Right hindlimb (tissue), 1 donor: ENCODE measurements at regions not wholly inside any gene's neighbourhood (a gene's known extent, or its start where the extent isn't known, plus 50 kb on each side); places are given as distances from the start of the nearest gene placed in this dataset.
A peak's percentile ranks its signal among the peaks of the same experiment; 100 is the strongest.

Experiments
- DNase-seq: peaks from one replicate; pipeline ENCODE4 v3.0.0-alpha.2; 2018

DNA sequence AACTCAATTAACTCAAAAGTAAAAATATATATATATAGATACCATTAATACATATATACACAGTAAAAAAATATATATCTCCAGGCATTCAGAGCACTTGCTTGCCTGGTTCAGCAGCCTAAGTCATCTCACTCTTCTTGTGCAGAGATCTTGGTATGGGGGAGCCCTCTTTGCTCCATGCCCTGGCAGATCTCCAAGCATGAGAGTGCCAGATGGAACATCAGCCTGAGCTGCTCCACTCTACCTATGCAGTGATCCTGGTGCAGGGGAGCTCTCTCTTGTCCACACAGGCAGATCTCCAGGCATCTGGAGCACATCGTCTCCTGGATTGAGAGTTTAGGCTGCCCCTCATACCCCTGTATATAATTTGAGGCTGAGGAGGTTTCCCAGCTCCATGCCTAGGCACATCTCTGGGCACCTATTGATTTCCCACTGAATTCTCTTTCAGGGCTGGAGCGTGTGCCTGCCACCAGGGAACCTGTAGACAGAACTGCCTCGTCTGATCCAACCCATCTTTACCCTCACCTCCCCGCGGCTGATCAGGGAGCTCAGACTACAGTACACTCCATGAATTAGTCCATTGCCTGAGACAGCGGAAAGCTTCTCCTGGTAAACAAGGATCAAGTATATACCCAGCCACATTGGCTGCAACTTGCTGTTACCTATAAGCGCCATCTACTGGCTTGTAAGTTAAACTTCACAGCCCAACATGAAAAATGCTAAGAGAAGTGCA lies 342.4 kb upstream of the GRIA1 start:
- DNase-seq, result no peak

DNA sequence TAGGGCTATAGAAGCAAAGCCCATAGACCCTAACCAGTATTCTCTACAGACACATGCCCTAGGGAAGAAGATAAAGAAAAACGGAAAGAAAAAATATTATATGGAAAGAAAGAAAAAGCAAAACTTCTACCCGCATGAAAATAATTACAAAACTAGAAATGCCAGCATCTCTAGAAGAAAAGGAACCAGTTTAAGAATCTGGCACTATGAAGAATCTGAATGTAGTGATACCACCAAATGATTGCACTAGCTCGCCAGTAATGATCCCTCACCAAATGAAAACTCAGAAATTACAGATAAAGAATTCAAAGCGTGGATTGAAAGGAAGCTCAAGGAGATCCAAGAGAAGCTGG lies 341.9 kb upstream of the GRIA1 start:
- DNase-seq, result no peak

DNA sequence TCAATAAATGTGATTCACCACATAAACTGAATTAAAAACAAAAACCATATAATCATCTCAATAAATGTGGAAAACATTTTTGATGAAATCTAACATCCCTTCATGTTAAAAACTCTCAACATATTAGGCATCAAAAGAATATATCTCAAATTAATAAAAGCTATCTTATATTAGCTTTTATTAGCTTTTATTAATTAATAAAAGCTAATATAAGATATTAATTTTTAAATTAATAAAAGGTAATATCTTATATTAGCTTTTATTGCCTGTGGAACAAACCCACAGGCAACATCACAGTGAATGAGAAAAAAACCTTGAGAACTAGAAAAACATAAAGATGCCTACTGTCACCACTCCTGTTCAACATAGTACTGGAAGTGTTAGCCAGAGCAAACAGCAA lies 338.9 kb upstream of the GRIA1 start:
- no peak for DNase-seq

DNA sequence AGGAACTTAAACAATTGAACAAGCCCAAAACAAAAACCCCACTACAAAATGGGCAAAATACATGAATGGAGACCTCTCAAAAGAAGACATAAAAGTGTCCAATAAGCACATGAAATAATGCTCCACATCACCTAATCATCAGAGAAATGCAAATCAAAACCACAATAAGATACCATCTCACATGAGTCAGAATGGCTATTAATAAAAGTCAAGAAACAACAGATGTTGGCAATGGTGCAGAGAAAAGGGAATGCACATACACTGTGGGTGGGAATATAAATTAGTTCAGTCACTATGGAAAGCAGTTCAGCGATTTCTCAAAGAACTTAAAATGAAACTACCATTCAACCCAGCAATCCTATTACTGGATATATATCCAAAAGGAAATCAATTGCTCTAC lies 337.4 kb upstream of the GRIA1 start:
- no peak for DNase-seq

DNA sequence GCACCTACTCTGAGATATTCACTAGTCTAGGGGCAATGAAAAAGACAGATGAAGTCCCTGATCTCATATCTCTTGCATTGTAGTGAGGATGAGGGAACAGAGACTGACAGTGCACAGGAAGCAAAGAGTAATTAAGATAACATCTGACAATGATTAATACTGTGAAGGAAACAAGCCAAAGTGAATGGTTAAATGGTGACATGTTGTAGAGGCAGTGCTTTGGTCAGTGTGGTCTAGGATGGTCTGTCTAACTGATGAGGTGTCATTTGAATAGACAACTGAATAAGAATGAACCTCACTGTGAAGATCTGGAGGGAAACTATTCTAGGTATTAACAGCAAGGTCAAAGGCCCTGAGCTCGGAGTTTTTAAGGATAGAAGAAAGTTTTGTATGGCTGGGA lies 333.3 kb upstream of the GRIA1 start:
- no peak for DNase-seq

DNA sequence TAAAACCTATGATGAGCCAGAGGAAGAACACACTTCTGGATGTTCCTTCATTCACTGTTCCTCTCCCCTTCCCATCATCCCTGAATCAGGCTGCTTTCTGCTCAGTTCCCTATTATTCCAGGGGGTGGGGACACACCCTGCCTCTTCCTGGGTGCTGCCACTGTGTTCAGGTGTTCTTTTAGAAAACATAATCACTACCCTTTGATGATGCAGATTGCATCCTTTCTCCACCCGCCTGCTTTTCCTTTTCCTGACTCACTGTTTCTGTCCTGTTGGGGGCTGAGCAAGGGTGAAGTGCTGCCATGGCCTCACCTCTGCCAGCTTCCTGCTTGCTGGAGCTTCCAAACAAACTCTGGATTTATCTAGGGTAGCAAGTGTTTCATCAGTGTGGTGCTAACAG lies 331.9 kb upstream of the GRIA1 start:
- no peak for DNase-seq

DNA sequence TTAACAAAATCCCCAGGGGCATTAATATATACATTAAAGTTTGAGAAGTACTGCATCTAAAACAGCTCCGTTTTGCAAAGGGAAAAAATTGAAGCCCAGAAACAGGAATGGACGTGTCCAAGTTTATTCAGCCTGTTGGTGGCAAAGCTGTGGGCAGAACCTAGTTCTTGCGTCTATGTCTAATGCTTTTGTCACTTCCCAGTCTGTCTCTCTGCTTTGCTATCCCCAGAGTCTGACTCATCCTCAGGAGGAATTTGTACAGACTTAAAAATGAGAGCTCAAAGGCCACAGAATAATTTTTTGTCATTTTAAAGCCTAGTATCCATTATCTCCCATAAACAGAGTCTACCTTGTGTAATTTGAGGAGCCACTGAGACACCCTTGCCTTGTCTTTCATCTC lies 330.9 kb upstream of the GRIA1 start:
- no peak for DNase-seq

DNA sequence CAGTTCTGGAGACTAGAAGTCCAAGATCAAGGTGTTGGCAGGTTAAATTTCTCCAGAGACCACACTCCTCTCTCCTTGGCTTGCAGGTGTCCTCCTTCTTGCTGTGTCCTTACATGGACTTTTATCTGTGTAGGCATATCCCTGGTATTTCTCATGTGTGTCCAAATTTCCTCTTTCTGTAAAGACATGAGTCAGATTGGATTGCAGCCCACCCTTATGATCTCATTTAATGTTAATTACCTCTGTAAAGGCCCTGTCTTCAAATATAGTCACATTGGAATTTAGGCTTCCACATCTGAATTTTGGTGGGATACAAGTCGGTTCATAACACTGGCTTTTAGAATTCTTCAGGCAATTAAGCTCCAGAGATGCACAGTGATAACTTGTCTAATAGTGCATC lies 322.2 kb upstream of the GRIA1 start:
- DNase-seq, result no peak

DNA sequence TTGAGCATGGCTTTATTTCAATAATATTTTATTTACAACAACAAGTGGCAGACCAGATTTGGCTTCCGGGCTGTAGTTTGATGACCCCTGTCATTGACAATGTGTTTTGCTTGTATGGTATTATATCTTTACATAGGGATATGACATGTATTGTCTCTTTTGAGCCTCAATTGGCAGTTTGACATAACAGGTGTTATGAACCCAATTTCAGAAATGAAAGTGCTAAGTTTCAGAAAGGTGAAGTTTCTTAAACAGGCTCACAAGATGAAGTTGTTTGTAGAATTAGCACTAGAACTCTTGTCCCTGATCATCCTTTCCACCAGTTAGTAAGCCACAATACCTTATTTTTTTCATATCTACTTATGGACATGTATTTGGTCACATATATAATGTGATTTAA lies 303.0 kb upstream of the GRIA1 start:
- DNase-seq, result no peak

DNA sequence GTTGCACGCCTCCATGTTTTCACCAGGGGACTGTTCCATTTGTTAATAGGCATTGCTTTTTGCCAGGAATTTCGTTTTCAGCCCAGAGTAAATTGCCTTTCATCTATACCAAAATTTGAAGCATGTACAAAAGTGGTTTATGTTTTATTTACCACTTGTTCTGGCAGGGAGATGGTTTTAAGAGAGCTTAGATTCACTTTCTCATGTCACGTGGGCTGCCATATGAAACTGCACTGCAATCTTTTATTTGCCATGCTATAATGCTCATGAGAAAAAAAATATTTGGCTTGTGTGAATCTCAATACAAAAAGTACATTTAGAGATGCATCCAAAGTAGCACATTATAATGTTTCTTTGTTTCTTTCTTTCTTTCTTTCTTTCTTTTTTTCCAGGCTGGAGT lies 284.1 kb upstream of the GRIA1 start:
- no peak for DNase-seq

DNA sequence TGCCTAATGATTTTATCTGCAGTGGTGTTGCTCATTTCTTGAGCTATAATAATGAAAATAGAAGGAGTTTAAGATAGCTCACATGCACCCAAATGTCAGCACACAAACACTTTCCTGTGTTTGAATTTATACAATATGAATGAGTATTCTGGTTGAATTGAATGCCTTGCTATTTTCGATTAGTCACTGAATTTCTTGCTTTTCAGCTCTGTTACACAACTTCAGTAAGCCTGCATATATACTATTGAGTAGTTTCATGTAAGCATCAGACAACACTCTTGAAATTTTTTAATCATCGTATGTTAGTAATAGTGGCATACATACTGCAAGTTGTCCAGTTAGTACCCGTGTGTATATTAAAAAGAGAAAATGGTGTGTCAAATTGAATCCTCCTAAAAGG lies 281.5 kb upstream of the GRIA1 start:
- no peak for DNase-seq

DNA sequence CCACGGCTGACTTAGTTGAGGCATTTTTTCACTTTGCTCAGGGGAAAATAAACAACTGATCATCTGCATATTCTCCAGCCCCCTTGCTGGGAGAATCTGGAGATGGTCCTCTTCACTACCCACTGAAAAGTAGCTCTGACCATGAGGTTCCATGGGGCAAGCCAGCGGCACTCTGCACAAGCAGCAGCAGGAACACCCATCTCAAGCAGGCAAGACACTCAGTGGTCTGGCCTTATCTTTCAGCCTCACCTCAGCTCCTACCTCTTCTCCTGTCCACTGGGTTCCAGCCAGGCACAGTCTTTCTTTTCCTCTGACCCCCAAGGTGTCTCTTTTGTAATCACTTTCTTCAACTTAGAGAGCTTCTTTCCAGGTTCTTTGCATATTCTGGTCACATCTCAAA lies 280.8 kb upstream of the GRIA1 start:
- DNase-seq, result no peak

DNA sequence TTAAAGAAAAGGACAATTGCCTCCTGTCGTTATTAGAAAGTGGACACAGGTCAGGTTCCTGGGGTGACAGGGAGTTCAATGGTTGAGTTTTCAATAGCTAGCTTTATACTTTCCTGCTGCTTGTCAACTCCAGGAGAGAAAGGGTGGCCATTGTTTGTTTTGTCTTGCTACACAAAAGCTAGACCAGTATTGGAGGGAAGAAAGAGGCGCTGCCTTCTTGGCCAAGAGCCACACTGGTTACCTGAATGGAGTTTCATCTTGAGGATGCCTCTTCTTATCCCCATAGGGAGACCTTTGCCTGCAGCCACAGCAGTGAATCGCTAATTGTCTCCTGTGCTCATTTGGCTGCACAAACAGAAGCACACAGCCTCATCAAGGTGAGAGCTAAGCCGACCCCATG lies 279.4 kb upstream of the GRIA1 start:
- no peak for DNase-seq

DNA sequence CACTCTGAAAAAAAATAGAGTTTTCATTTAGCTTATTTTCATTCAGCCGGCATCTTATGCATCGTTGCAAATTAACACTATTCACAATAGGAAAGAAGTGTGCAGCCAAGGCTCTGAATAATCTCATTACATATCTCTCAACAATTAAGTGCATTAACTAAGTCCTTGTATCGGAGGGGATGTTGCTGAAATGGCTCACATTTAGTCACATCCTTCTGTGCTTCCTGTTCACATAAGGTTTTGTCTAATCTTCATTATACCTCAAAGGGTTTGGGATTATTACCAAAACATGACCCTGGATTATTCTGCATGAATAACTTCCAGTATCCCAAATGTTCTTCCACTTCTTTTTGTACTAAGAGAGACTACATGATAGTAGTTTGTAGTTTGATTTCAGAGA lies 278.0 kb upstream of the GRIA1 start:
- DNase-seq, result no peak

DNA sequence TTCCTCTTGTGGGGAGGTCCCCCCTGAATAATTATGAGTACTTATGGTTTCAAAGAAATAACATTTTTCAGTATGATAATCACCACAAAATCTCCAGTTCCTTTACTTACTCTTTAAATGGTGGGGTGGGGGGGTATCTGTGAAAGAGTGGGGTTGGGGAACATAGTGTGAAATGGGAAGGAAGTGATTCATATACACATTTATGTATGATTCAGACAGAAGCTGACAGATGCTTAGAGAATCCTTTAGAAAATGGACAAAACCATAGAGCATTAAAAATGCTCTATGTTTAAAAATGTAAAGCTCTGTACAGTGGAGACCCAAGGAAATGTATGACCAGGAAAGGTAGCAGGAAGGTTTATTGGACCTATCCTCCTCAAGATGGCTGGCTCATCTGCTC lies 267.5 kb upstream of the GRIA1 start:
- no peak for DNase-seq

DNA sequence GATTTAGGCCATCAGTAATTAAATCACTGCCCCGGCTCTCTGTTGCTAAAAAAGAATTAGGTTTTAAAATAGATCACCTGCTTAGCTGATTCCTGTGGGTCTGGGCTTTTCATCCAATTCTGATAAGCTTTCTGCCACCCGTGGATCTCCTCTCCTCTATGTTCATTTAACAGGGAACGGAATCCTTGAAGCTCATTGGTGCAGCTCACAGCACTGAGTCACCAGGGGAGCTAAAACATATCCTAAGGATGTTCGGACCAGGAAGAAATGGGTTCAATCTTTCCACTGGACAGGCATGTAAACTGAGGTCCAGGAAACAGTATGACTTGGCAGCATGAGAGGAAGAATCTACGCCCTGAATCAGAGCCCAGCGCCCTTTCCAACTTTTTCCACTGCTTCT lies 267.1 kb upstream of the GRIA1 start:
- DNase-seq, result no peak

DNA sequence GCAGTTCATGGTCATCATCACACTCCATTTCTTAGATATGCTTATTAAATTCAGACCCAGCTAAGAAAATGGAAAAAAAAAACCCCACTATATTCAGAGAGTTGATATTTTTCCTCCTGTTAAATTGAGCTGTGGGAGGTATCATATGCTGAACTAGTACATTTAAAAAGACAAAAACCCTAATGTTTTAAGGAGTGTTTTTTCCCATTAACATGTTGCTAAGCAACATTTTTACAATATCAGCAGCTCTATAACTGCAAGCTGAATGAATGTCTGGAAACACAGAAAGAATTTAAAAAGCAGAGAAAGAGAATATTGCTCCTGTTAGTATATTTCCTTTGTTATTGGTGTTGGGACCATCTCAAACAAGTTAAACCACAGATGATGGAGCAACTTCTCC lies 265.8 kb upstream of the GRIA1 start:
- DNase-seq, result no peak

DNA sequence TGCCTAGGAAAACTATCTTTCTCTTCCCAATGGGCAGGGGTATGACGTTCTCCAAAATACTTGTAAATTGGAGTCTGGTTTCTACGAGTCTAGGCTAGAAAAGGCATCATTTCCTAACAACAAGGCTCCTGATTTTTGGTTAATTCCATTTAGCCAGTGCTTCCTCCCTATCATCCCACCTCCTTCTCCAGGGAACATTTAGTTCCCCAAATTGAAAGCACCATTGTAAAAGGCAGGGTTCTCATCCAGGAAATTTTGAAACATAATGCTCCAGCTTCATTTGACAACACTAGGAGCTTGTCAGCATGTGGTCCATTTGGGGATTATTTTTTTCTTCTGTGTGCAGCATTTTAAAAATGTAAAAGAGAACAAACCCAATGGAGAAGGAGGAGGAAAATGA lies 256.5 kb upstream of the GRIA1 start:
- no peak for DNase-seq

DNA sequence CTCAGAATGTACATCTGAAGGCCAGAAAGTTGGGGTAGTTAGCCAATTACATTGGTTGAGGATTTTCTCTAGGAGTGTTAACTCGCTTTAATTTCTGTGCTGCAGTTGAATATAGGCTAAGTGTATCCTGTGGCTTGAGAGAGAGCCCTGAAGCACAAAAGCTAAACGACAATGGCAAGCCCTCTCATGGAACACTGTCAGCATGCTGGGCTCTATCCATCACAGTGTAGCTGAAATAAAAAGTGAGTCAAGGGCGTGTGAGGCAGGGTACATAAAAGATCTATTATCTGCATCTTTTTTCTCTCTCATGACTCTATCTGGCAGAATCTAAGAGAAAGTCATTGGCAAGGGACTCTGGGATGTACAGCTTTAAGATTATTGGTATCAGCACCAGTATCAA lies 254.2 kb upstream of the GRIA1 start:
- DNase-seq, result no peak

DNA sequence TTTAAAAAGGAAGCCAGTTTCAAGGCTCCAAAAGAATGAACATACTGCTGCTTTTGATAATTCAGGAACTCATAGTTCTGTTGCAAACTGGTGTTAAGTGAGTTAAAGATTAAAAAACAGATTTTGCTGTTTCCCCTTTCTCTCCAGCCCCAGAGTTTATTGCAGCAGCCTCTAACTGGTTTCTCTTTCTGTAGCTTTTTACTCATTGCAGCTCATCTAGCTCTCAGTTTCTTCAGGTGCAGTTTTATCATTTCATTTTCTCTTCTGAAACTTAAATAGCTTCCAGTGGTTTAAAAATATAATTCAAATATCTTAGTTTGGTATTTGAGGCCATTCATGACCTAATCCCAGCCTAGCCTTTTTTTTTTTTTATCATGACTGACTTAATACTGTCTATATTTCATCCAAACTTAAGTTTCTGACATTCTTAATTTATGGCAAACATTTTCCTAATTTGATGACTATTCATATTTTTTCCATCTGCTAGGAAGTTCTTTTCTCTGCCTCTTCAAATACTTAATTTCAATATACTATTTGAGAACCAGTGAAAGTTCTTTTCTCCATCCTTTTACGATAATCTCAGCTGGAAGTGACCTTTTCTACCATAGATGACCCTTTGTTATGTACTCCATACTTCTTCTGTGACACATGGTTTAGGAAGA lies 252.7 kb upstream of the GRIA1 start:
- DNase-seq, result no peak

DNA sequence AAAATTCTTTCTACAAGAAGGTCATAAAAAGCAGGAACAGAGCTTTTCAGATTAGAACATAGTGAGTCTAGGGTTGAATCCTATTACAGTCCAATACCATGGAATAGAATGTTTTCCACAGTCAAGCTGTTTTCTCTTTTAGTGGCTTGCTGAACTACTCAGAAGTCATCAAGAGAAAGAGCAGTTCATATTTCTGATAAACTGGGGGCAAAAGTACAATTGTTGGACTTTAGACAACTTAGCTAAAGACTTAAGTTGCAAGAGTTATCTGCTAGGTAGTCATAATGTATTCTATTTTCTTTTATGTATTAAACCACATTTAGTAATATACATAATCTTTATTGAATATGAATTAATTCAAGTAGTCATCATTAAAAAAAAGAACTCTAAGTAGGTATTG lies 233.1 kb upstream of the GRIA1 start:
- no peak for DNase-seq

DNA sequence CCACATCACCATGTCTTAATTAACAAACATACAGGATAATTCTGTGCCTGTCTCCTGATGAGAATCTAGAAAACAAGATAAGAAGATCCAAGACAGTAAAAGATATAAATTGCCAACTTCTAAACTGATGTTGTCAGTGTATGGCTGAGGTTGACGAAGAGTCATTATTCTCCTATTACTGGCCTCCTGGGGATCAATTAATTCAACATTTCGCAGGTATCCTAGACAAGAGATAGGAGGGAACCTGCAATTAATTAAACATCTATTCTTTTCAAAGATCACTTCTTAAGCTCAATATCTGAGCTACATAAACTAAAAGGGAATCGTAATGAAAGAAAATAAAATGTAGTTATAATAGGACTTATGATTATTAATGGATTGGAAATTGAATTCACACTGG lies 232.0 kb upstream of the GRIA1 start:
- DNase-seq, result no peak

DNA sequence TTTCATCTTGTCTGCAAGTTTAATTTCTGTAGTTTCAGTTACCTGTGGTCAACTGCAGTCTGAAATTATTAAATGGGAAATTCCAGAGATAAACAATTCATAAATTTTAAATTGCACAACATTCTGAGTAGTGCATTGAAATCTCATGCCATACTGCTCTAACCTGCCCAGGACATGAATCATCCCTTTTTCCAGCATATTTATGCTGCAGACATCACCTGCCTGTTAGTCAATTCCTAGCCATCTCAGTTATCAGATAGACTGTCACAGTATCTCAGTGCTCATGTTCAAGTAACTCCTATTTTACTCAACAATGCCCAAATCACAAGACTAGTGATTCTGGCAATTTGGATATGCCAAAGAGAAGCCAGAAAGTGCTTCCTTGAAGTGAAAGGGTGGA lies 223.0 kb upstream of the GRIA1 start:
- no peak for DNase-seq

DNA sequence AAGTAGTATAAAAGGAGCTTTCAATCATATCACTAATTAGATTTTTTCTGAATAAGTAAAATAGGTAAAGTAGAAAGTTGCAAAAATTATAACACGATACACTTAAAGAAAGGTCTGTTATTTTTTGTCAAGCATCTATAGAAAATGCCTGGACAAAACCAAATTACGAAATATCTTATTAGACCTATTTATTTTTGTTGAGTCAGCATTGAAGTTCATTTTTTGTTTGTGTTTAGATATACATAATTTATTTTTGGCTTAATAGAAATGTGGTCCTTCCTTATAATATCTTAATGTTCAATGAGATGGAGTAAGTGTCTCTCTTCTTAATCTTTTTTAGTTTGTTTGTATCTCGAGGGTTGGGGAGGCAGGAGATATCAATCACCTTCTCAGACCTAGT lies 214.8 kb upstream of the GRIA1 start:
- no peak for DNase-seq

DNA sequence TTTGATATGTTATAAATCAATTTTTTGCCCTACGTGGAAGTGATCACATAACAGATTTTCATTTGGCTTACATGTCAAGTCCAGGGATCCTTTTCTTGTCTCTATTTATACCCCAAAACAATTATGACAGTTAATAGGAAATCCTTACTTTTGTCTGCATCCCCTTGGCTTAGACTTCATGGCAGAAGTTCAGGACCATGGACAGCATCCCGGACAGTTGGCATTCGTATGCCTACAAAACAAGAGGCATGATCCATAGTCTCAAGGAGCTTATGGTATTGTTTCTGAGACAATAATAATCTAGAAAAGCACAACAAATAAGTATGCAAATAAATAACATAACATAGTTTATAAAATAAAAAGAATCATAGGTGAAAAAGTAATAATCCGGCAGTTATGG lies 214.3 kb upstream of the GRIA1 start:
- peak; percentile 38 for DNase-seq
